ENCODE measurements at regions not wholly inside any gene's neighbourhood (a gene's known extent, or its start where the extent isn't known, plus 50 kb on each side); places are given as distances from the start of the nearest gene placed in this dataset.

DNA sequence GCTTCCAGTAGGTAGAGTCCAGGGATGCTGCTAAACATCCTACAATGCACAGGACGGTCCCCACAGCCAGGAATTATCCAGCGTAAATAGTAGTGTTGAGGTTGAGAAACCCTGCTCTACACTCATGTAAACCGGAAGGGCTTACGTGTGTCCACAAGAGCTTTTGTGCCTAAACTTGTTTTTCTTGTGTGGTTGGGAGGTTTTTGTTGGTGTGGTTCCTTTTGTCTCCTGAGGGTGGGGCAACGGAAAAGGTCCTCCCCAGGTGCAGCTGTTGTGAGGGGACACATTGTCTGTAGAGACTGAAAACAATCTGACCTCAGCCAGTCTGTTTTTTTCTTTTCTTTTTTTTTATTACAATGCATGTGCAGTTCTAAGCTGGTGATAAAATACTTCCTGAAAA is 72.7 kb upstream of the MGAT5 start:
- DNase-seq (ENCODE audit: low read depth), result no peak
- in situ Hi-C loops (cut with HindIII; ENCODE audit: low sequenced_read_pairs), result no loop called here
- TF ChIP-seq, protein P1, sequence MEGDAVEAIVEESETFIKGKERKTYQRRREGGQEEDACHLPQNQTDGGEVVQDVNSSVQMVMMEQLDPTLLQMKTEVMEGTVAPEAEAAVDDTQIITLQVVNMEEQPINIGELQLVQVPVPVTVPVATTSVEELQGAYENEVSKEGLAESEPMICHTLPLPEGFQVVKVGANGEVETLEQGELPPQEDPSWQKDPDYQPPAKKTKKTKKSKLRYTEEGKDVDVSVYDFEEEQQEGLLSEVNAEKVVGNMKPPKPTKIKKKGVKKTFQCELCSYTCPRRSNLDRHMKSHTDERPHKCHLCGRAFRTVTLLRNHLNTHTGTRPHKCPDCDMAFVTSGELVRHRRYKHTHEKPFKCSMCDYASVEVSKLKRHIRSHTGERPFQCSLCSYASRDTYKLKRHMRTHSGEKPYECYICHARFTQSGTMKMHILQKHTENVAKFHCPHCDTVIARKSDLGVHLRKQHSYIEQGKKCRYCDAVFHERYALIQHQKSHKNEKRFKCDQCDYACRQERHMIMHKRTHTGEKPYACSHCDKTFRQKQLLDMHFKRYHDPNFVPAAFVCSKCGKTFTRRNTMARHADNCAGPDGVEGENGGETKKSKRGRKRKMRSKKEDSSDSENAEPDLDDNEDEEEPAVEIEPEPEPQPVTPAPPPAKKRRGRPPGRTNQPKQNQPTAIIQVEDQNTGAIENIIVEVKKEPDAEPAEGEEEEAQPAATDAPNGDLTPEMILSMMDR (IDR thresholded peaks at IDR 0.05; ENCODE audit: low read depth, low read length, missing control alignments), result no peak
- H3K4me3 ChIP-seq (ENCODE audit: low read depth, low read length), result no peak overlapping the region

DNA sequence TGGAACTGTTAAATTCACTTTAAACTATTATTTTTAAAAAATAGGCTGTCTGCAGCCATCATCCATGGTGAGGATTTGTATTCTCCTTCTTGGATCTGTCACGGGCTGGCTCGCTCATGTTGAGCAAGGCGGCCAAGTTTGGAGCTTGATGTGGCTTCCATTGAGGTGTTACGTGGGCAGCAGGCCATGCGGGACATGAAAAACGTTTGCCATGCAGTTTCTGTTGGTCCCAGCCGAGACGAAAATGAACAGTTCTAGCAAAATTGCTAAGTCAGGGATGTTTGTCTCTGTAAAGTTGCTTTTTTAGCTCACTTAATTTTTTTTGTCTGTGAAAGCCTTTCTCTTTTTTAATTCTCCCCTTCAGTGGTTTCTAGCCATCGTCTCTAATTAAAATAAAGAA is 70.2 kb upstream of the MGAT5 start:
- DNase-seq (ENCODE audit: low read depth), result no peak
- H3K4me3 ChIP-seq (ENCODE audit: low read depth, low read length), result no peak overlapping the region
- in situ Hi-C loops (cut with HindIII; ENCODE audit: low sequenced_read_pairs), result no loop called here
- TF ChIP-seq, protein P1 (IDR thresholded peaks at IDR 0.05; ENCODE audit: low read depth, low read length, missing control alignments), result no peak

DNA sequence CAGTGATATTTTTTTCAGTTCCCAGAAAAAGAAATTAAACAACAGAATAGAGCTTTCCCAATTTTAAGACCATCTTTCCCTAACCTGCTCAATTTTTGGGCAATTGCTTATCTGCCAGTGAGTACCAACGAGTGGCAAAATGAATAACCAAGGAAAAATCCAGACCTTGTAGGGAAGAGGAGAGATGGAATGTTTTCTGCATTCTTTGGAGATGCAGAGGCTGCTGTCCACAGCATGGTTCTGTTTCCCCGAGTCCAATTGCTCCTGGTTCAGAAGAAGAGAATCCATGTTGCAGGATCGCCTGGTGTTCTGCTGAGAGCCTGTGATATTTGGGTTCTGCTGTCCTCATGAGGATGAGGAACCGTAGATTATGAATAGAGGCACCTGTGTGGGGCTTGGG is 68.2 kb upstream of the MGAT5 start:
- H3K4me3 ChIP-seq (ENCODE audit: low read depth, low read length), result no peak overlapping the region
- in situ Hi-C loops (cut with HindIII; ENCODE audit: low sequenced_read_pairs), result no loop called here
- TF ChIP-seq, protein P1 (IDR thresholded peaks at IDR 0.05; ENCODE audit: low read depth, low read length, missing control alignments), result no peak
- no peak for DNase-seq (ENCODE audit: low read depth)

DNA sequence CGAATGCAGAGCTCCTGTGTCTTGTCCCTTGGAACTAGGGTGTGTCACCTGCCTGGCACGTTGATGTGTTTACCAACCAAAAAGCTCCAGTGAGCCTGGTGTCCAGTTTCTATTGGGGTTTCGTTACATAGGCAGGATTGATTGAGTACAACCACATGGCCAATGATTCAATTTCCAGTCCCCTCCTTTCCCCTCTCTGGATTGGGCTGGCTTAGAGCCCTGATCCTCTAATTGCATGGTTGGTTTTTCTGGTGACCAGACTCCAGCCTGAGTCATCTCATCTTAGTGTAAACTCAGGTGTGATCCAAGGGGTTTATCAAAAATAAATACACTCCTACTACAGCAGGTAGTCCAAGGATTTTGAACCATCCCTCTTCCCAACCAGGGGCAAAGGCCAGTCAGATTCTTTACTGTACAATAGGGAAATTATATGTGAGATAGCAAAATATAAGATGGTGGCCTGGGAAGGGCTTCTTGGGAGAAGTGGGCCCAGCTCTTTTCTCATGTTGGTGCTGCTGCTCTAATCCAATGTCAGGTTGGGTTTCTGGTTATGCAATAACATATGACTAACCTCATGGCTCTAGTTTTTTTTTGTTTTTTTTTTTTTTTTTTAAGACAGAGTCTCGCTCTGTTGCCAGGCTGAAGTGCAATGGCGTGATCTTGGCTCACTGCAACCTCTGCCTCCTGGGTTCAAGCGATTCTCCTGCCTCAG is 64.7 kb upstream of the MGAT5 start:
- TF ChIP-seq, protein P1 (IDR thresholded peaks at IDR 0.05; ENCODE audit: low read depth, low read length, missing control alignments), result no peak
- H3K4me3 ChIP-seq (ENCODE audit: low read depth, low read length), result no peak overlapping the region
- no peak for DNase-seq (ENCODE audit: low read depth)
- in situ Hi-C loops (cut with HindIII; ENCODE audit: low sequenced_read_pairs), result no loop called here

DNA sequence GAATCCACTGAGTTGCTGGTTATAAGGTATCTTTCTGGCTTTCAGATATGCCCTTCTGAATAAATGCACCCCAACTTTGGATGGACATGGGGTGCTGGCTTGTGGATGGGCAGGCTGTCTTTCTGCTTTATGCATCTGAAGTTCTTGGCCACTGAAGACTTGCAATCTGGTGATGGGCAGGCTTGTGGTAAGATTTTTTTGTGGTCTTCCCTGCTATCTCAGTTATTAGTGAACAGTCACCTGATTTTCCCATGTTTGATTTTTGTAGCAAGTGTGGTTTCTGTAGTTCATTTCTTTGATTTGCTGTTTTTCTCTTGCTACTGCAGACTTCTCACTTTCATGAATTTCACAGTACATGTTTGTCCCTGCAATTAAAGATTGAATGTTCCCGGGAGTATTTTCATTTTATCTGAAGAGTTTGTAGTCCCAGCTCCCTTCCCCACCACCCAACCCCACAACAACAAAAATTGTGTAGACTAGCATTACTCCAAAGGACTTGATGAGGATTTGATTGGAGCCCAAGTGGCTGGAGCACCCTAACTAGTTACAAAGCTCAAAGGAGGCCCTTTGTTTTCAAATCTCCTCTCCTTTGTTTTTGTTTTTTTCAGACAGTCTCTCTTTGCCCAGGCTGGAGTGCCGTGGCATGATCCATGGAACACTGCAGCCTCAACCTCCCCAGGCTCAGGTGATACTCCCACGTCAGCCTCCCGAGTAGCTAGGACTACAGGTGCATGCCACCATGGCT is 63.6 kb upstream of the MGAT5 start:
- DNase-seq (ENCODE audit: low read depth), result no peak
- in situ Hi-C loops (cut with HindIII; ENCODE audit: low sequenced_read_pairs), result no loop called here
- TF ChIP-seq, protein P1 (IDR thresholded peaks at IDR 0.05; ENCODE audit: low read depth, low read length, missing control alignments), result no peak
- no peak overlapping the region for H3K4me3 ChIP-seq (ENCODE audit: low read depth, low read length)

DNA sequence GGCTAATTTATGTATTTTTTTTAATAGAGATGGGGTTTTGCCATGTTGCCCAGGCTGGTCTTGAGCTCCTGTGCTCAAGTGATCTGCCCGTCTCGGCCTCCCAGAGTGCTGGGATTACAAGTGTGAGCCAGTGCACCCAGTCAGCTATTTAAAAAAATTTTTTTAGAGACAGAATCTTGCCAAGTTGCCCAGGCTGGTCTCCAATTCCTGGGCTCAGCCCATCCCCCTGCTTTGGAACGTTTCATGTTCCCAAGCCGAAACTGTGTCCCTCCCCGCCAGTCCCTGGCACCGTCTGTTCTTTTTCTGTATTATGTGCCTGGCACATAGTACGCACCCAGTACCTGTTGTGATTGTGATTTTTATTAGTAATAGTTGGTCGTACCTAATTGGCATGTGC is 63.1 kb upstream of the MGAT5 start:
- TF ChIP-seq, protein P1 (IDR thresholded peaks at IDR 0.05; ENCODE audit: low read depth, low read length, missing control alignments), result no peak
- in situ Hi-C loops (cut with HindIII; ENCODE audit: low sequenced_read_pairs), result no loop called here
- H3K4me3 ChIP-seq (ENCODE audit: low read depth, low read length), result no peak overlapping the region
- no peak for DNase-seq (ENCODE audit: low read depth)

Data from astrocyte of the cerebellum (primary cell).